ENCODE measurements at regions not wholly inside any gene's neighbourhood (a gene's known extent, or its start where the extent isn't known, plus 50 kb on each side); places are given as distances from the start of the nearest gene placed in this dataset.

DNA sequence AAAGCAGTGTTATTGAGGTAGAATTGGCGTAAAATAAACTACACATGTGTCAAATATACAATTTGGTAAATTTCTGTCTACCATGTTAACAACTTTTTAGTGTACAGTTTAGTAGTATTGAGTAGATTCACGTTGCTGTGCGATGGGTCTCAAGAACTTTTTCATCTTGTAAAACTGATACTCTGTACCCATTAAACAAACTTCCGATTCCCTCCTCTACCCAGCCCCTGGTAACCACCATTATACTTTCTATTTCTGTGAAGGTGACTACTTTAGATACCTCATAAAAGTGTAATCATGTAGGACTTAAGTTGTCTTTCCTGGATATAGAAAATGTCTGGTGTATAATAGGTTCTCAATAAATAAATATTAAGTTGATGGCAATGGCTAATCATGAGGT is 408.5 kb upstream of the POT1 start:
- H3K27me3 Mint-ChIP-seq = no peaks in the 10 kb centered on the region
- TF ChIP-seq, protein P1, sequence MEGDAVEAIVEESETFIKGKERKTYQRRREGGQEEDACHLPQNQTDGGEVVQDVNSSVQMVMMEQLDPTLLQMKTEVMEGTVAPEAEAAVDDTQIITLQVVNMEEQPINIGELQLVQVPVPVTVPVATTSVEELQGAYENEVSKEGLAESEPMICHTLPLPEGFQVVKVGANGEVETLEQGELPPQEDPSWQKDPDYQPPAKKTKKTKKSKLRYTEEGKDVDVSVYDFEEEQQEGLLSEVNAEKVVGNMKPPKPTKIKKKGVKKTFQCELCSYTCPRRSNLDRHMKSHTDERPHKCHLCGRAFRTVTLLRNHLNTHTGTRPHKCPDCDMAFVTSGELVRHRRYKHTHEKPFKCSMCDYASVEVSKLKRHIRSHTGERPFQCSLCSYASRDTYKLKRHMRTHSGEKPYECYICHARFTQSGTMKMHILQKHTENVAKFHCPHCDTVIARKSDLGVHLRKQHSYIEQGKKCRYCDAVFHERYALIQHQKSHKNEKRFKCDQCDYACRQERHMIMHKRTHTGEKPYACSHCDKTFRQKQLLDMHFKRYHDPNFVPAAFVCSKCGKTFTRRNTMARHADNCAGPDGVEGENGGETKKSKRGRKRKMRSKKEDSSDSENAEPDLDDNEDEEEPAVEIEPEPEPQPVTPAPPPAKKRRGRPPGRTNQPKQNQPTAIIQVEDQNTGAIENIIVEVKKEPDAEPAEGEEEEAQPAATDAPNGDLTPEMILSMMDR (IDR thresholded peaks at IDR 0.05; ENCODE audit: unreplicated experiment) = no peak
- H3K9me3 Mint-ChIP-seq (ENCODE audit: low read depth) = peaks cover 2% of the 10 kb centered on the region
- no peak overlapping the region for H3K27ac Mint-ChIP-seq
- H3K4me1 Mint-ChIP-seq (ENCODE audit: low read depth) = no peaks in the 10 kb centered on the region
- no peaks in the 10 kb centered on the region for H3K36me3 Mint-ChIP-seq (ENCODE audit: insufficient read depth)
- no peak overlapping the region for H3K4me3 Mint-ChIP-seq (ENCODE audit: low read depth)
- DNase-seq (ENCODE audit: low spot score, unreplicated experiment) = no peak

DNA sequence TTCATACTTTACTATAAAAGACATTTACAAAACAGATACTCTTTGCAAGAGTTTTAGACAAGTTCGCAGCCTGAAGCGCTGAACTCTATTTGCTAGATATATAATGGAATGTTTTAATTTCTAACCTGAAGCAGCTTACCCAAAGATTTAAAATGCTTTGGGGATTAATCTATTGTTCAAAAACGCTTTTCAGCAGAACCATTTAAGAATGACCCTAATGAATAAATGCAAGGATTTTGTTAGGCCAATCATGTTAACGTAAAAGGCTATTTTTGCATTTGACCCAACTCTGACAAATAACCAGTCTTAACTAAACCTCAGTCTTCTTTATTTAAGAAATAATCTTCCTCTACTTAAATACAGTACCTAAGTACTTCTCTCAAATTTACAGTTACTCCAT is 406.7 kb upstream of the POT1 start:
- no peak overlapping the region for H3K4me3 Mint-ChIP-seq (ENCODE audit: low read depth)
- H3K27ac Mint-ChIP-seq = no peak overlapping the region
- DNase-seq (ENCODE audit: low spot score, unreplicated experiment) = no peak
- no peaks in the 10 kb centered on the region for H3K4me1 Mint-ChIP-seq (ENCODE audit: low read depth)
- peaks cover 19% of the 10 kb centered on the region for H3K9me3 Mint-ChIP-seq (ENCODE audit: low read depth)
- H3K27me3 Mint-ChIP-seq = no peaks in the 10 kb centered on the region
- H3K36me3 Mint-ChIP-seq (ENCODE audit: insufficient read depth) = no peaks in the 10 kb centered on the region
- TF ChIP-seq, protein P1 (IDR thresholded peaks at IDR 0.05; ENCODE audit: unreplicated experiment) = no peak

DNA sequence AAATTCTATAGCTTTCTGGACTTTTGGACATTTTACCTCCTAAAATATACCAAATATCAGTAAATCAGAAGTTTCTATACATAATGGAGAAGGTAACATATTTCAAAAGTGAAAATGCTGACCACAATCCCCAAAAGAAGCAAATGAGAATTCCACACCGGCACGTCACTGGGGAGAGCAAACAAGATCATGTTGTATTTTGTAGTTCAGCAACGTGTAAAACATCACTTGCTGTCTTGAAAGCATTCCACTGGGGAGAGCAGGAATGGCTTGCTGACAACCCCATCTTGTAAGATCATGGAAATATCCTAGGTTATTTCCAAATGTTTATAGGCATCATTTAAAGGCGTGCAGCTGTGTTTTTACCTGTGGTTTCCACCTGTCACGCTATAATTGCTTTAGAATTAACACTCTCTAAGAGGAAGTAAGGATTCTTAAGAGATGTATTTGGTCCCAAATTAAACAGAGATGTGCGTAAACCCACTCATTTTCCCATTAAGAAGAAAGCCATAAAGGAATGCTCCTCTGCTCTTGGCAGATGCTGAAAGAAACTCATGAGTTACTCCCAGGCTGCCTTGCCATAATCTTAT is 397.1 kb upstream of the POT1 start:
- TF ChIP-seq, protein P1 (IDR thresholded peaks at IDR 0.05; ENCODE audit: unreplicated experiment) = no peak
- DNase-seq (ENCODE audit: low spot score, unreplicated experiment) = no peak
- Mint-ChIP-seq H3K4me3 (ENCODE audit: low read depth) (no peak overlapping the region), H3K36me3 (ENCODE audit: insufficient read depth) (no peaks in the 10 kb centered on the region), H3K27me3 (no peaks in the 10 kb centered on the region), H3K4me1 (ENCODE audit: low read depth) (no peaks in the 10 kb centered on the region), H3K27ac (no peak overlapping the region), H3K9me3 (ENCODE audit: low read depth) (peaks cover 9% of the 10 kb centered on the region)

DNA sequence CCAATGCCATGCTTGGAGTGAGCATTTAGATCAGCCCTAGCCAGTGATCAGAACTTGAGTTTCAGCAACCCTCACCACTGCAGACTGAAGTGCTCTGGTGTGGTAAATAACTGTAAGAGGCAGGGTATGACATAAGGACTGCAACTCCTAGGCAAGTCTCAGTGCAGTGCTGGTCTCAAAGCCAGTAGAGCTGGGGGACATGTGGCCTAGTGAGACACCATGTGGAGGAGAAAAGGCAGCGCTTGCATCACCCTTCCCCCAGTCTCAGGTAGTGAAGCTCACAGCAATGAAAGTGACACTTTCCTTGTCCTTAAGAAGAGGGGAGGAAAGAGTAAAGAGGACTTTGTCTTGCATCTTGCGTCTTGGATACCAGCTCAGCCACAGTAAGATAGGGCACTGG is 386.8 kb upstream of the POT1 start:
- DNase-seq (ENCODE audit: low spot score, unreplicated experiment) = peak; percentile 27
- Mint-ChIP-seq H3K4me3 (ENCODE audit: low read depth) (no peak overlapping the region), H3K9me3 (ENCODE audit: low read depth) (peaks cover 12% of the 10 kb centered on the region), H3K27me3 (no peaks in the 10 kb centered on the region), H3K27ac (no peak overlapping the region), H3K4me1 (ENCODE audit: low read depth) (peaks cover 6% of the 10 kb centered on the region), H3K36me3 (ENCODE audit: insufficient read depth) (no peaks in the 10 kb centered on the region)
- TF ChIP-seq, protein P1 (IDR thresholded peaks at IDR 0.05; ENCODE audit: unreplicated experiment) = peak; percentile 55

DNA sequence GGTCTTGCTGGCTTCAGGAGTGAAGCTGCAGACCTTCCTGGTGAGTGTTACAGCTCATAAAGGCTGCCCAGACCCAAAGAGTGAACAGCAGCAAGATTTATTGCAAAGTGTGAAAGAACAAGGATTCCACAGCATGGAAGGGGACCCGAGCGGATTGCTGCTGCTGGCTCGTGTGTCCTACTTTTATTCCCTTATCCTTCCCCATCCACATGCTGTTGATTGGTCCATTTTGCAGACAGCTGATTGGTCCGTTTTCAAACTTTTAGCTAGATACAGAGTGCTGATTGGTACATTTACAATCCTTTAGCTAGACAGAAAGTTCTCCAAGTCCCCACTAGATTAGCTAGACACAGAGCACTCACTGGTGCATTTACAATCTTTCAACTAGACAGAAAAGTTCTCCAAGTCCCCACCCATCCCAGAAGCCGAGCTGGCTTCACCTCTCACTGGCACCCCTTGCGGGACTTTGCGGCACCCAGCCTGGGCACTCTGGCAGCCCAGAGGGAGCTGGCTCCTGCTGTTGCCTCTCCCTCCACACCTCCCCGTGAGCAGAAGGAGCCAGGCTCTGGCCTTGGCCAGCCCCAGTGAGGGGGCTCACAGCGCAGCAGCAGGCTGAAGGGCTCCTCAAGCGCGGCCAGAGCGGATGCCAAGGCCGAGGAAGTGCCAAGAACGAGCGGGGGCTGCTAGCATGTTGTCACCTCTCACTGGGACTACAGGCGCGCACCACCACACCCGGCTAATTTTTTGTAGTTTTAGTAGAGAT is 369.6 kb upstream of the POT1 start:
- no peak for DNase-seq (ENCODE audit: low spot score, unreplicated experiment)
- TF ChIP-seq, protein P1 (IDR thresholded peaks at IDR 0.05; ENCODE audit: unreplicated experiment) = no peak
- Mint-ChIP-seq H3K9me3 (ENCODE audit: low read depth) (no peaks in the 10 kb centered on the region), H3K4me1 (ENCODE audit: low read depth) (no peaks in the 10 kb centered on the region), H3K27me3 (no peaks in the 10 kb centered on the region), H3K27ac (no peak overlapping the region), H3K36me3 (ENCODE audit: insufficient read depth) (no peaks in the 10 kb centered on the region), H3K4me3 (ENCODE audit: low read depth) (no peak overlapping the region)

Measured in progenitor cell of endocrine pancreas (in vitro differentiated cells).